ENCODE measurements at regions not wholly inside any gene's neighbourhood (a gene's known extent, or its start where the extent isn't known, plus 50 kb on each side); places are given as distances from the start of the nearest gene placed in this dataset.

GRCh38 chr9:116020146-116020545 is 133.4 kb upstream of the PAPPA start:
- DNase-seq = no peak
- in situ Hi-C loops (cut with HindIII; ENCODE audit: low pct_ligation_motif_present, low pct_unique_long_range_greater_than_20kb, low sequenced_read_pairs) = no loop called here

- in situ Hi-C loops (cut with HindIII; ENCODE audit: low pct_ligation_motif_present, low pct_unique_long_range_greater_than_20kb, low sequenced_read_pairs) = no loop called here
- DNase-seq = no peak
Measured at GRCh38 chr9:116020801-116021200, 132.8 kb upstream of the PAPPA start.

DNA sequence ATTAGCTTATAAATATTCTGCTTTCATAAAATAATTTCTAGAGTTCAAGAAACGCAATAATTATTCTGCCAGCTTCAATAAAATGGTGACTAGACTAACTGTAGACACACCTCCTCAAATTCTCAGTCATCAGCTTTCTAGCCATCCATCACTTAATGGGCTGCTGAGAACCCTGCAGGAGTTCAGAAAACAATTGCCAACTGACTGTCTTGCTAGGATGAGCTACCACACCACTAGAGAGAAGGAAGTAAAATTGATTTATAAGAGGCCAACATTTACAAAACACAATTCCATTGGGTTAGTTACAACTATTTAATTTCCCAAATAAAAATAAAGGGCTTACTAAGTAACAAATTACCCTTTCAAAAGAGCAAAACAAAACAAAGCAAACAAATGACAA is 126.5 kb upstream of the PAPPA start:
- in situ Hi-C loops (cut with HindIII; ENCODE audit: low pct_ligation_motif_present, low pct_unique_long_range_greater_than_20kb, low sequenced_read_pairs) = no loop called here
- DNase-seq = no peak

- peak; percentile 33 for DNase-seq
- in situ Hi-C loops (cut with HindIII; ENCODE audit: low pct_ligation_motif_present, low pct_unique_long_range_greater_than_20kb, low sequenced_read_pairs) = no loop called here
Measured at GRCh38 chr9:116027511-116027910, 126.1 kb upstream of the PAPPA start.

- DNase-seq = no peak
- in situ Hi-C loops (cut with HindIII; ENCODE audit: low pct_ligation_motif_present, low pct_unique_long_range_greater_than_20kb, low sequenced_read_pairs) = no loop called here
Measured at GRCh38 chr9:116027951-116028350, 125.6 kb upstream of the PAPPA start.

GRCh38 chr9:116030517-116030916 is 123.1 kb upstream of the PAPPA start:
- in situ Hi-C loops (cut with HindIII; ENCODE audit: low pct_ligation_motif_present, low pct_unique_long_range_greater_than_20kb, low sequenced_read_pairs) = no loop called here
- no peak for DNase-seq

GRCh38 chr9:116032683-116033440 is 120.7 kb upstream of the PAPPA start:
- DNase-seq = peak; percentile 23
- in situ Hi-C loops (cut with HindIII; ENCODE audit: low pct_ligation_motif_present, low pct_unique_long_range_greater_than_20kb, low sequenced_read_pairs) = no loop called here

DNA sequence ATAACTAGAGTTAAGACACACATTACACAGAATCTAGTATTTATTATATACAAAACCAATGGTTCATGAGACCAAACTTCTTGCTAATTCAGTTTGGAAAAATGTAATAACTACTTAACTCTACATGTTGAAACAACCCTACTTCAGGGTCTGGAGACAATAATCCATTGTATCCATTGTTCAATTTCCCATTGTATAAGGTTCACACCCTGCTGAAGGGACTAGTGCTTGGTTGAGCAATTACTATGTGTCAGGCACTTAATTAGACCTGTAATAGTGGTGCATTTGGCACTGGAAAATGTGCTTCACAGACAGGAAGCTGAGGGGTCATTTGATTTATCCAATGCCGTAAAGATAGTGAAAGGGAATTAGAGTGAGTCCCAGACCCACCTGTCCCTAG is 114.3 kb upstream of the PAPPA start:
- no peak for DNase-seq
- in situ Hi-C loops (cut with HindIII; ENCODE audit: low pct_ligation_motif_present, low pct_unique_long_range_greater_than_20kb, low sequenced_read_pairs) = no loop called here

DNA sequence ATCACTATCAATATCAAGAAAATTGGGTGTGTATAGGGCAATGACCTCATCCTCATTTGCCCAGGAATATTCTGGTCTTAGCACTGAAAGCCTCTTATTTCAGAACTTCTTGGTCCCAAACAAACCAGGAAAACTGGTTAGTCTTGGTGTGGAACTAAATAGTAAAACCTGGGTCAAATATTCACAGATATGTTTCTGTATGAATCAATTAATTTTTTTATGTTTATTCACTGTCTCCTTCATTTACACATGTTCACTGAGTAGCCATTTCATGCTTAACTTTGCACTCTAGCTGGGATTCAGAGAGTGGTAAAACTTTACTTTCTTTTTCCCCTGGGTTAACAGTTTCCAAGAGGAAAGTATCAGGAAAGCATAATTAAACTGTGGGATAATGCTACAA is 113.7 kb upstream of the PAPPA start:
- in situ Hi-C loops (cut with HindIII; ENCODE audit: low pct_ligation_motif_present, low pct_unique_long_range_greater_than_20kb, low sequenced_read_pairs) = no loop called here
- no peak for DNase-seq

DNA sequence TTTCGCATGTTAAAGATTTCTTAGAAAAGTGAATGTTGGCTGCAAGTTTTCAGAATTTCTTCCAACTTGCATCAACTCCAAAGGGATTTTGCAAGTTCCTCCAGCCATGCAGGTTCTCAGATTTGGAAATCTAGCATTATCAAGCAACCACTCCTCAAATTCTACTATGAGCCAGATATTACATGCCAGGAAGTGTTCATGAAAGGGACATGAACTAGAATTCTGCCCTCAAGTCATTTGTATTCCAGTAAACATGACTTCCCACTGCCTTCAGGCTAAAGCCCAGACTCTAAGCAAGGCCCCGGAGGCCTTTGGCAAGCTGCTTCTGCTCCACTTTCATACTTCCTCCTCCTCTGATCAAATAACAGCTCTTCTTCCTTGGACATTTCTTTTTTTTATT is 111.3 kb upstream of the PAPPA start:
- no peak for DNase-seq
- in situ Hi-C loops (cut with HindIII; ENCODE audit: low pct_ligation_motif_present, low pct_unique_long_range_greater_than_20kb, low sequenced_read_pairs) = no loop called here

GRCh38 chr9:116045083-116045482 is 108.5 kb upstream of the PAPPA start:
- DNase-seq = no peak
- in situ Hi-C loops (cut with HindIII; ENCODE audit: low pct_ligation_motif_present, low pct_unique_long_range_greater_than_20kb, low sequenced_read_pairs) = no loop called here

DNA sequence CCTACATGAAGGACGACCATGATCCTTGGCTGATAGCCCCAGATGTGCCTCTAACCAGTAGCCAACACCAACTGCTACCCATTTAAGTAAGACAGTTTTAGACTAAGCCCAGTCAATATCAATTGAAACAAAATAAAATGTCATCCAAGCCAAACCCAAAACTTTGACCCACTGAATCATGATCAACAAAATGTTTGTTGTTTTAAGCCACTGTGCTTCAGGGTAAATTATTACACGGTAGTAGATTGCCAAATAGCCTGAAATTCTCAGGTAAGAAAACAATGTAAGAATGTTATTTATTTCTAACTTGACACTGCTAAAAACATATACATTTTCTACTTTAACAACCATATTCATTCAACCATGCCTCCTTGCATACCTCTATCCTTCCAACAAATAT is 105.5 kb upstream of the PAPPA start:
- in situ Hi-C loops (cut with HindIII; ENCODE audit: low pct_ligation_motif_present, low pct_unique_long_range_greater_than_20kb, low sequenced_read_pairs) = no loop called here
- no peak for DNase-seq

DNA sequence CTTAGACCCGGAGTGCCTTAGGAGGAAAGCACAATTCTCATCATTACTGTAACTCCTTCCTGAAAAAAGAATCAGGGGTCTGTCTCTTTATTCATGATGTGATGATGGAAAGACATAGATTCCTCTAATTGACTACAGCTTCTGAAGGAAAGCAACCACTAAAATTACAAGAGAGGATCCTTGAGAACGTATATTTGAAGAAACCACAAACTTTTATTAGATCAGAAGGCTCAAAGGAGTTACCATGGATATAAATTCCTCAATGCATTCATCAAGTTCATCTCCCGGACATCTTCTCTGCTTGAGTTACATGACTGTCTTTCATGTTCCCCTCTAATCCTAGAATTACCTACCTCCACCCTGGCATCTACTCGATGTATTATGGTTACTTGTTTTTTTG is 104.1 kb upstream of the PAPPA start:
- no peak for DNase-seq
- in situ Hi-C loops (cut with HindIII; ENCODE audit: low pct_ligation_motif_present, low pct_unique_long_range_greater_than_20kb, low sequenced_read_pairs) = no loop called here

DNA sequence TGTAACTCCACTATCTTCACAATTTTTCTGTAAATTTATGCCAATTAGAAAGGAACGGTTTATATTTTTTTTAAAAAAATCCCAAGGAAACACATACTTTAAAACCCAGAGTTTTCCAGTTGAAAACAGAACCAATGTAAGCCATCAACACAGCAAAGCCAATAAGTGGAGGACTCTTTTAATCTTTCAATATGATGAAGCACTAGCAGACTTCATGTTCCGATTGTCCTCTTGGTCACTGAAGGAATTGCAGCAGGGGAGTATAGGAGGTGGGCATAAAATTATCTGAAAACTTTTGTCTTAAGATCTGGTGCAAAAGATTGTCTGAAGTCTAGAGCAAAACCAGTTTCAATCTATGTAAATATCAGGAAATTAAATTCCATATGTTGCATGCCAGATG is 102.1 kb upstream of the PAPPA start:
- in situ Hi-C loops (cut with HindIII; ENCODE audit: low pct_ligation_motif_present, low pct_unique_long_range_greater_than_20kb, low sequenced_read_pairs) = no loop called here
- no peak for DNase-seq

DNA sequence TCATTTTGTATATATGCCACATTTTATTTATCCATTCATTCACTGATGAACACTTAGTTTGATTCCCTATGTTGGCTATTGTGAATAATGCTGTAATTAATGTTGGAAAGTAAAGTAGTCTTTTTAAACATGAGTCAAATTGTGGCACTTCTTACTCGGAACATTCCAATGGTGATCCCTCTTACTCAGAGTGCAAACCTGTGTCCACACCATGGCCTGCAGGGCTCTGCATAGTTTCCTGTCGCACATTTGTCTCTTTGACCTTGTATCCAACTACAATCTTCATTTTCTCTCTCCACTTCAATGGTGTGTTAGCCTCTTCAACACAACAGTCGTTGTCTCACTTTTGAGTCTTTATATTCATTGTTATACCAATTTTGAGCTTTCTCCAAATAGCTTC is 98.1 kb upstream of the PAPPA start:
- no peak for DNase-seq
- in situ Hi-C loops (cut with HindIII; ENCODE audit: low pct_ligation_motif_present, low pct_unique_long_range_greater_than_20kb, low sequenced_read_pairs) = no loop called here

GRCh38 chr9:116057371-116057770 is 96.2 kb upstream of the PAPPA start:
- in situ Hi-C loops (cut with HindIII; ENCODE audit: low pct_ligation_motif_present, low pct_unique_long_range_greater_than_20kb, low sequenced_read_pairs) = no loop called here

DNA sequence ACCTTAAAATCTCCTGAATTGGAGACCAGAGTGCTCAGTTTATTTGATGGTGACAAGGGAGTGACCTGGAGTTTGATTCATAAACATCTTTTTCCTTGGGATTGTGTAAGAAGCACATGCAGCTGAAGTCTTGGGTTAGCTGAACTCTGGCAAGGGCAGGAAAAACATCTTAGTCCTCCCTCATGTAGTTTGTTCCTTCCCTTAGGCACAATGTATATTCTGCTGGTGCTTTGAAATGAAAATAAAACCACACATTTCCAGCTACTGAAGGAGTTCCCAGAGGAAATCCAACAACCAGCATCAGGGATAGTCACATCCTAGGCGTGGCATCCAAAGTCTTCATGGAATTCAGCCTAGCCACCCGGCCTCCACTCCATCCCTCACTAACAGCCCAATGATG is 95.2 kb upstream of the PAPPA start:
- in situ Hi-C loops (cut with HindIII; ENCODE audit: low pct_ligation_motif_present, low pct_unique_long_range_greater_than_20kb, low sequenced_read_pairs) = no loop called here
- no peak for DNase-seq

More at GRCh38 chr9:116057371-116057770, 96.2 kb upstream of the PAPPA start:
- DNase-seq = no peak

GRCh38 chr9:116059466-116059865 is 94.1 kb upstream of the PAPPA start:
- in situ Hi-C loops (cut with HindIII; ENCODE audit: low pct_ligation_motif_present, low pct_unique_long_range_greater_than_20kb, low sequenced_read_pairs) = no loop called here
- DNase-seq = no peak

- in situ Hi-C loops (cut with HindIII; ENCODE audit: low pct_ligation_motif_present, low pct_unique_long_range_greater_than_20kb, low sequenced_read_pairs) = no loop called here
- no peak for DNase-seq
Measured at GRCh38 chr9:116060631-116061030, 93.0 kb upstream of the PAPPA start.

GRCh38 chr9:116061546-116062205 is 91.9 kb upstream of the PAPPA start:
- in situ Hi-C loops (cut with HindIII; ENCODE audit: low pct_ligation_motif_present, low pct_unique_long_range_greater_than_20kb, low sequenced_read_pairs) = no loop called here
- no peak for DNase-seq
